GM21526 (cell line): ENCODE measurements at regions not wholly inside any gene's neighbourhood (a gene's known extent, or its start where the extent isn't known, plus 50 kb on each side); places are given as distances from the start of the nearest gene placed in this dataset.

Source experiments
- ATAC-seq: cut with Tn5 transposase; IDR thresholded peaks from one replicate; pipeline ENCODE4 v1.9.1; 2021; ENCODE audit warnings: moderate library complexity; ENCODE audit not compliant: unreplicated experiment, low FRiP score

- no peak for ATAC-seq
Observed at GRCh38 chr4:147343692-147344091, 137.2 kb upstream of the EDNRA start.

GRCh38 chr4:147345662-147346061 is 135.2 kb upstream of the EDNRA start:
- ATAC-seq, result no peak

- ATAC-seq, result no peak
Observed at GRCh38 chr4:147347217-147347616, 133.7 kb upstream of the EDNRA start.

GRCh38 chr4:147349193-147349592 is 131.7 kb upstream of the EDNRA start:
- no peak for ATAC-seq

- no peak for ATAC-seq
Observed at GRCh38 chr4:147351083-147351787, 129.7 kb upstream of the EDNRA start.

DNA sequence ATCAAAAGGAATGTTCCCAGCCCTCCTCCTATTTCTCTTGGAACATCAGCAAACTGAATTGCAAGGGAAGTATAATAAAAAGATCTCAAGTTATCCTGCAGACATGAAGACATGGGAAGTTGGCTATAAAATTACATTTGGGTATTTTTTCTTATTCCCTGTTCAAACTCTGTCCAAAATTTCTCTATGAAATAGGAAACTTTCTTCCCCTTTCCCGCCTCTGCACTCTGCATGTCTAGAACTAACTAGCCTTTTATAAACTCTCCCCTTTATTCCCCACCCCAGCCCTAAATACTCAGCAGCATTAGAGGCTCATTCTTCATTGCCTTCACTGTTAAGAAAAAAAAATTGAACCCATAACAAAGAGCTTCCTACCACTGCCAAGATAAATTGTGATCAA is 126.7 kb upstream of the EDNRA start:
- ATAC-seq, result no peak

GRCh38 chr4:147355032-147355656 is 125.8 kb upstream of the EDNRA start:
- no peak for ATAC-seq

GRCh38 chr4:147355847-147356246 is 125.0 kb upstream of the EDNRA start:
- ATAC-seq, result no peak

GRCh38 chr4:147360301-147360700 is 120.6 kb upstream of the EDNRA start:
- no peak for ATAC-seq

GRCh38 chr4:147361726-147362125 is 119.2 kb upstream of the EDNRA start:
- no peak for ATAC-seq

- no peak for ATAC-seq
Observed at GRCh38 chr4:147362938-147363337, 118.0 kb upstream of the EDNRA start.

DNA sequence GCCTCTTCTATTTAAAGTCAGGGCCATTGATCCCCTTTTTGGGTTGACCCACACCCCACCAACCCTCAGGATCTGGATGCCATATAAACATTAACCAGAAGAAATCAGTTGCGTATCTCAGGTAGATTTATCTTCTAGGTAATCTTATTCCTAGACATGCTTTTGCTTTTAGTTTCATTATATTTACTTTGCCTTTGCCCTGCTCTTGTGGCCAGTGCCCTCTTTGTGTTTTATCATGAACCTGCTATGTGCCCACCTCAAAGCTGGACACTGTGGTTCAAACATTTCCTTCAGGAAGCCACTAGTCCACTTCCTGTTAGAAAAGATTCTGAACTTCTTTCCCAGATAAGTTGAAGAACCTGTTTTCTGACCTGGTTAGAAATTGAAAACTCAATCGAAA is 117.4 kb upstream of the EDNRA start:
- ATAC-seq, result no peak

GRCh38 chr4:147365396-147365795 is 115.5 kb upstream of the EDNRA start:
- ATAC-seq, result no peak

DNA sequence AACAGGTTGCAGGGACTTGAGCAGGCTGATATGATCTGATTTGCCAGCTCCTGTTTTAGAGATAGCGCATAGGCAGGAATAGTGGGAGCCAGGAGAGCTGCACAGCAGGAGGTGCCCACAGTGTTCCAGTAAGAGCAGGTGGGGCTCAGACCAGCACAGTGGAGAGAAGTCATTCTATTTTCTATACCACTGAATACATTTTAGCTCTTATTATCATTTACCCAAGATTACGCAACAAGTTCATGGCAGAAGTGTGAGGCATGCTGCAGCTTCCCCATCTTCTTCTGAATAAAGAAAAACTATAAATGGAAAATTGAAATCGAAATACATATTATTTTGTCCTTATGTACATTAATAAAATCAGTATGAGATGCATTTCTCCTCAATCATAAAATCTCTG is 114.7 kb upstream of the EDNRA start:
- no peak for ATAC-seq

- ATAC-seq, result no peak
Observed at GRCh38 chr4:147367891-147368290, 113.0 kb upstream of the EDNRA start.

- ATAC-seq, result no peak
Observed at GRCh38 chr4:147368948-147369347, 111.9 kb upstream of the EDNRA start.

- ATAC-seq, result no peak
Observed at GRCh38 chr4:147370473-147370872, 110.4 kb upstream of the EDNRA start.

DNA sequence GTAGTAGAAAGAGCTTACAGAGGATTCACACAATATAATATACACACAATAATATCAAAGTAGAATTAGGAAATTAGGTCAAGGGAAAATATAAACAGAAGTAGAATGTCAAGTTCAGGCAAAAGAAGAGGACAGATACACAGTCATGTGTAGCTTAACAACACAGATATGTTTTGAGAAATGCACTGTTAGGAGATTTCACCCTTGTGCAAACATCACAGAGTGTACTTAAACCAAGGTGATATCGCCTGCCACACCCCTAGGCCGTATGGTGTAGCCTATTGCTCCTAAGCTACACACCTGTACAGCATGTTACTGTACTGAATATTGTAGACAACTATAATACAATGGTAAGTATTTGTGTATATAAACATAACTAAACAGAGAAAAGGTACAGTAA is 110.0 kb upstream of the EDNRA start:
- ATAC-seq, result no peak

DNA sequence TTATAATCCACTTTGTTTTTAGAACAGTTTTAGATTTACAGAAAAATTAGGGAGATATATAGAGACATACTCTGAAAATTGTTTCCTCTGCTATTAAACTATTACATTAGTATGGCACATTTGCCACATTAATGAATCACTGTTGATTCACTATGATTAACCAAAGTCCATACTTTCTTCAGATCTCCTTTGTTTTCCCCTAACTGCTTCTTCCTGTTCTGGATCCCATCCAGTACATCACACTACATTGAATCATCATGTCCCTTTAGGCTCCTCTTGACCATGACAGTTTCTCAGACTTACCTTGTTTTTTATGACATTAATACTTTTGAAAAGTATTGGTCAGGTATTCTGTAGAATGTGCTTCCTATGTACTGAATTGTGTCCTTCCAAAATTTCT is 109.2 kb upstream of the EDNRA start:
- ATAC-seq, result no peak

DNA sequence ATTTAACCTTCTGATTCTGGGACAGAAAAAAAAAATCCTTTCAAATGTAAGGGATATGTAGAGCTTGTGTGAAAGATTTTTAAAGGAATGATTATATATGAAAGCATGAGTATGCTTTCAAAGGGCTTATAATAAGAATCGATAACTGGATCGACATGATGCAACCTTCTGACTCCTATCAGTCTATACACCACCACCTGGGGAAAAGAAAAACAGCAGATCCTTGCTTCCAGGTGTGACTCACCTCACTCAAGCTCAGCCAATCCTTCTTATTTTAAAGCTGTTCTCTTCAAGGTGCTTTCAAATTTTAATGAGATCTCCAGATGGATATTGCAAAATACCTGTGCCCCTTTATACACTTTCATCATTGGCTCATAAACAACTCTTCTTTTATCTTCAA is 102.1 kb upstream of the EDNRA start:
- no peak for ATAC-seq

DNA sequence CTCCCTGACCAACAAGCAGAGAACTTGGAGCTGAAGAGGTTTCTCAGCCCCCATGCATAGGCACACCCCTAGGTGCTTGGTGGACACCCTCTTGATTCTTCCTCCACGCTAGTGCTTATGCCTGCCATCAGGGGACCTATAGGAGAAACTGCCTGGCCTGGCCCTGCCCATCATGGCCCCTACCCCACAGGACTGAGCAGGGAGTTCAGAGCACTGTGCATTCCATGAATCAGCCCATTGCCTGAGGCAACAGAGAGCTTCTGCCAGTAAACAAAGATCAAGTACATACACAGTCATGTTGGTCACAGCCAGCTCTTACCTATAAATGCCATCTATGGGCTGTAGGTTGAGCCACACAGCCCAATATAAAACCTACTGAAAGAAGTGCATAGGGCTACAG is 99.1 kb upstream of the EDNRA start:
- ATAC-seq, result no peak

- ATAC-seq, result no peak
Observed at GRCh38 chr4:147388018-147388417, 92.9 kb upstream of the EDNRA start.
